Activated CD8-positive, alpha-beta memory T cell treated with anti-CD3 and anti-CD28 coated beads for 36 hours (primary cell): ENCODE measurements at regions not wholly inside any gene's neighbourhood (a gene's known extent, or its start where the extent isn't known, plus 50 kb on each side); places are given as distances from the start of the nearest gene placed in this dataset.

Experiments used
- CTCF ChIA-PET: fragments of 350-600 bp; sonication (Branson Sonifier 250); formaldehyde crosslinking; loops from one replicate; lab custom pipeline; 2021; ENCODE audit warnings: antibody characterized with exemption; lab: Charles Lee
- POLR2A ChIA-PET: fragments of 350-600 bp; sonication (Branson Sonifier 250); formaldehyde crosslinking; loops from one replicate; lab custom pipeline; 2021; ENCODE audit warnings: antibody characterized with exemption; lab: Charles Lee

GRCh38 chr2:18171191-18172139, 293.0 kb downstream of the KCNS3 start:
- ChIA-PET CTCF (no interaction called here), POLR2A (no interaction called here)

GRCh38 chr2:18170642-18171041, 292.2 kb downstream of the KCNS3 start:
- ChIA-PET CTCF (no interaction called here), POLR2A (no interaction called here)

GRCh38 chr2:18169893-18170175, 291.4 kb downstream of the KCNS3 start:
- ChIA-PET CTCF (no interaction called here), POLR2A (no interaction called here)

DNA sequence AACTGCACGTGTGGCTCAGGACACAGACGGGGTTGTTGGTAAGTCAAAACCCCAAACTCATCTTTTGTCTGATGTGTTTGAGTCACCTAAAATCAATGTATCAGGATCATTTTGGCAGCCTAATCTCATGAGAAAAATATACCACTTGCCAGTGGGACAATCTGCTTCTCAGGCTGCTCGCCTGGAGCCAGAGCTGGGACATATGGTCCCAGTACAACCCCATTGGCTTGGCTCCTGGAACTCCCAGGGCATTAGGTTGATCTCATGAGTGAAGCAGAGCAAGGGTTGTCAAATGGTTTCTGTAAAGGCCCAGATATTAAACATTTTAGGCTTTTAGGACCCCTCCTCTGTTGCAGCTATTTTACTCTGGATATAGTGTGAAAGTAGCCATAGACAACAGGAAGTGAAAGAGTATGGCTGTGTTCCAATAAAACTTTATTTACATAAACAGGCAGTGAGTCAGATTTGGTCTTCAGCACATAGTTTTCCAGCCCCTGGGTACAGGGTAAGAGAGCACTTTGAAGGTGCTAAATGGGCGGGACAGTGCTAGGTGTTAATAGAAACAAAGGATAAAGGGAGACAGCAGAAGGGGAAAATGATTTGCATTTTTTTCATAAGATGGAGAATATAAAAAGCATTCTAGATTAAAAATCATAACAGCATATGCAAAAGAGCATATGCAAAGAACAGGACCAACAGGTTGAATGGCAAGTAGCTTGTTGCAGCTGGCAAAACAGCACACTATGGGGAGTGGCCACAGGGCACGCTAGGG, 290.8 kb downstream of the KCNS3 start:
- POLR2A ChIA-PET: no interaction called here
- CTCF ChIA-PET: no interaction called here

- ChIA-PET CTCF (no interaction called here), POLR2A (no interaction called here)
Observed at GRCh38 chr2:18167871-18168270, 289.4 kb downstream of the KCNS3 start.

DNA sequence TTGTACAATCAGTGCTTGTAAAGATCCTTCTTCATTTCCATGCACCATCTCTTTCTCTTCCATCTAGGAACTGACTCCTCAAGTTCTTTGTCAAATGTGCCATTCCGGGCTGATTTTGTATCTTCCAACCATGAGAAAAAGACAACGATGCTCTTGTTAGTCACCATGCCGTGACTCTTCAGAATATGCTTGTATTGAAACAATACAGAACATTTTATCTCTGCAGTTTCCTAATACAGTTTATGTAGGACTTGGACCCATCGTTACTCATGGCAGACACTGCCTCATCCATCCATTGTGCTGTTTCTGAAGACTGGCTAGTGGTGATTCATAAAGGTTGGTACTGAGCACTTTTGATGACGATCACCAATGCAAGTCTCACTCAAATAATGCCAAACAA, 283.2 kb downstream of the KCNS3 start:
- ChIA-PET CTCF (no interaction called here), POLR2A (no interaction called here)

GRCh38 chr2:18159896-18160295, 281.4 kb downstream of the KCNS3 start:
- ChIA-PET POLR2A (no interaction called here), CTCF (no interaction called here)

- ChIA-PET POLR2A (no interaction called here), CTCF (no interaction called here)
Observed at GRCh38 chr2:18156421-18156820, 278.0 kb downstream of the KCNS3 start.

DNA sequence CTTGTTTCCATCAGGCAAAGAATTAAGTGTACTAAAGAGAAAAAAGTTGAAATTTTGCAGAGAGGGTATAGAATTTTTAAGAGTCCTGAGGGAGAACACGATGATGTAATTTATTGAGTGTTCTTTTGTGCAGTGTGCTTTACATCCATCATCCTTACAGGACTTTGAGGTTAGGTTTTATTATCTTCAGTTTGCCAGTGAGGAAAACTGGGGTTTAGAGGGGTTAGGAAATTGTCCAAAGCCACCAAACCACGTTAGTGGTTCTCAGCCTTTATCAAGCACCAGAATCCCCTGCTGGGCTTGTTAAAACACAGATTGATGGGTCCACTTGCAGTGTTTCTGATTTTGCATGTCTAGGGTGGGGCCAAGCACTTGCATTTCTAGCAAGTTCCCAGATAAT, 277.5 kb downstream of the KCNS3 start:
- ChIA-PET POLR2A (no interaction called here), CTCF (no interaction called here)

GRCh38 chr2:18154812-18155211, 276.3 kb downstream of the KCNS3 start:
- ChIA-PET CTCF (no interaction called here), POLR2A (no interaction called here)

DNA sequence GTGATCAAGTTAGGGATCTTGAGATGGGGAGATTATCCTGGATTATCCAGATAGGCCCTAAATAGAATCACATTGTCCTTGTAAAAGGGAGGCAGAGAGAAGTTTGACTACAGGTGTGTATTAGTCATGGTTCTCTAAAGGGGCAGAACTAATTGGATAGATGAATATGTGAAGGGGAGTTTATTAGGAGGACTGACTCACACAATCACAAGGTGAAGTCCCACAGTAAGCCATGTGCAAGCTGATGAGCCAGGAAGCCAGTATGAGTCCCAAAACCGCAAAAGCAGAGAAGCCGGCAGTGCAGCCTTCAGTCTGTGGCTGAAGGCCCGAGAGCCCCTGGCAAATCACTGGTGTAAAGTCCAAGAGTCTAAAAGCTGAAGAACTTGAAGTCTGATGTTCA, 275.8 kb downstream of the KCNS3 start:
- ChIA-PET CTCF (no interaction called here), POLR2A (no interaction called here)

DNA sequence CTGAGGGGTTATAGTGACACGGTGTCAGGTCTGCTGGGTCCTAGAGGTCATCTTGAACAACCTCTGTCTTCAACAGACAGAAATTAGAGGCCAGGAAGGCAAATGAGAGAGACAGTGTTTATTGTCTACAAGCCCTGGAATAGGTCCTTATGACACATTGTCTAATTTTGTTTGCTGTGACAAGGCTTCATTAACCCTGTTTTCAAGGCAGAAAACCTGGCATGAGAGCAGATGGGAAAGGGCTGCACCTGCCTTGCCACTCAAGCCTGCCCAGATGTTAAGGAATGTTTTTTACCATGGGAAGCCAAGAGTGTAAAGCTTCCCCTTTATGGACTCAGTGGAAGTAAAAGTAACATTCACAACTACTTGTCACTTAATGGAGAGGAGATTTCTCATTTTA, 275.3 kb downstream of the KCNS3 start:
- POLR2A ChIA-PET: no interaction called here
- CTCF ChIA-PET: interaction anchor here (0.6 kb wide), 1 partner anchor 14 kb away, joined by 3 read pairs; no protein-coding TSS in a partner anchor

DNA sequence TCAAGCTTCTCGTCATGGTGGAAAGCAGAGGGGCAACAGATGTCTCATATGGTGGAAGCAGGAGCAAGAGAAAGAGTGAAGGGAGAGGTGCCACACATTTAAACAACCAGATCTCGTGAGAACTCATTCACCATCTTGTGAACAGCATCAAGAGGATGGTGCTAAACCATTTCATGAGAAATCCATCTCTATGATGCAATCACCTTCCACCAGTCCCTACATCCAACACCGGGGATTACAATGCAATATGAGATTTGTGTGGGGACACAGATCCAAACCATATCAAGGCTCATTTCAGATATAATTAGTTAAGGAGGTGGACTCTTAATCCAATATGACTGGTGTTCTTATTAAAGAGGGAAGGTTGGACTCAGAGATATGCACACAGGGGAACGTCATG, 272.8 kb downstream of the KCNS3 start:
- CTCF ChIA-PET: no interaction called here
- POLR2A ChIA-PET: no interaction called here

DNA sequence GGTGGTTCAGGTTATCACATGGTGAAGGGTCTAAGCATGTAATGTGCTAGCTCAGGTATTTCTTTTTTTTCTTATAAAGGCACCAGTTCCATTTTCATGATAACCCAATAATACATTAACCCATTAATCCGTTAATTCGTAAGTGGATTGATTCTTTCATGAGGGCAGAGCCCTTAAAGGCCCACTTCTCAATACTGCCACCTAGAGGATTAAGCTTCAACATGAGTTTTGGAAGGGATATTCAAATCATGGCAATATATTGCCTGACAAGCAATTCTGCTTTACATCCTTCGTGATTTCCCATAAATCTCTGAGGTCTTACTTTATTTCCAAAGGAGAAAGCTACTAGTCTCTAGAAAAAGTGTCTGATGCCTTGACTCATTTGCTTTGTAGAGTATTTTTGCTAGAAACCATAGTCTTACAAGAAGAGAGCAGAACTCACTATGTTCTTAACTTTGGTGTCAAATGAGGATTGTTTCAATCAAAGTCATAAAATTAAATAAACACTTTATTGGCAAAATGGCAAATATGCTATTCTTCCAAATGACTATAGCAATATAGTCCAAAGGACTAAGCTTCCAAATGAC, 271.3 kb downstream of the KCNS3 start:
- CTCF ChIA-PET: no interaction called here
- POLR2A ChIA-PET: no interaction called here

GRCh38 chr2:18136881-18137475, 258.5 kb downstream of the KCNS3 start:
- CTCF ChIA-PET: no interaction called here
- POLR2A ChIA-PET: no interaction called here

DNA sequence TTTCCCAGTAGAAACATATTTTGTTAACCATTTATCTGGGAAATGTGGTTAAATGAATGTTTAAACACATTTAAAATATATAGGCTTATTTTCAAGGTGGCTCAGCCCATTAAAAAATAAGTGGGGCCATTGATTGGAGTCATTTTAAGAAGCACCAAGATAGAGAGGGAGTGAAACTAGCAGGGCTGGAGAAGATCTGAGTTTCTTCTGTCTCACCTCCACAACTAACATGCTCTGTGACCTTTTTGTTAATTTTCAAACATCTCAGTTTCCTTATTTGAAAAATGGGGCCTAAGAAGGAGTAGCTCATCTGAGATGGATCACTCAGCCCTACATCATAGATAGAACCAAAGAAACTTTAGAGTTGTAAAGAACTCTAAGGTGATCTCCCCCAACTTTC, 254.8 kb downstream of the KCNS3 start:
- POLR2A ChIA-PET: no interaction called here
- CTCF ChIA-PET: no interaction called here

GRCh38 chr2:18132697-18133096, 254.2 kb downstream of the KCNS3 start:
- POLR2A ChIA-PET: no interaction called here
- CTCF ChIA-PET: no interaction called here

DNA sequence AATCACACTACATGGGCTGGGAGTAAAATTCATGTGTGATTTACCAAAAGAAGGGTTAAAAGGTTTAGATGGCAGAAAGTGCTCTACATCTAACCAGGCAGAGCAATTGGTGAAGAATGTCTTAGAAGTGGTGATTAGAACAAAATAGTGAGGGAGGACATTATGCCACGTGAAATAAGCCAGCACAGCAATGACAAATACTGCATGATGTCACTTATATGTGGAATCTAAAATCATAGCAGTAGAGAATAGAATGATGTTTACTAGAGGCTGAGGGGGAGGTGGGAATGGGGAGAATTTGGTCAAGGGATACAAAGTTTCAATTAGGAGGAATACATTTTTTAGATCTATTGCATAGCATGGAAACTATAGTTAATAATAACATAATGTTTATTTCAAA, 253.3 kb downstream of the KCNS3 start:
- CTCF ChIA-PET: no interaction called here
- POLR2A ChIA-PET: no interaction called here

DNA sequence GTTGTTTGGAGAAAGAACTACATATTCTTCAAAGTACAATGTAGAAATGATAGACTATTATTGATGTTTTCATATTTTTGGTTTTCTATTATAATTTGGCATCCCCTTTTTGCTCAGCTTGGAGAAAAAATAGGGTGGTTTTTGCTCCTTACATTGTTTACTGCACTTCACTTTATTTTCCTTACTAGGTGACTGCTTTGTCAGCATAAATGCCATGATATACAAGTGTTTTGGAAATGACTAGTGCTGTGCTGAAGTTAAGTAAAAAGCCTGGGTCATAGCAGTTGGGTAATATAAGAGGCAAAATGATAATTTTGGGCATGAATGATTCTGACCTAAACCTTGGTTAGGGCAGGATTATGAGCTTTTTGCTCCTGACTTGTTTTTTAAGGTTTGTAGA, 250.9 kb downstream of the KCNS3 start:
- CTCF ChIA-PET: no interaction called here
- POLR2A ChIA-PET: no interaction called here

GRCh38 chr2:18125303-18125702, 246.8 kb downstream of the KCNS3 start:
- CTCF ChIA-PET: no interaction called here
- POLR2A ChIA-PET: no interaction called here
